Testis (tissue), 2 donors: ENCODE measurements at regions not wholly inside any gene's neighbourhood (a gene's known extent, or its start where the extent isn't known, plus 50 kb on each side); places are given as distances from the start of the nearest gene placed in this dataset.
"Not testable (repeated sequence)": the region's sequence is repeated elsewhere in the genome, so short reads cannot be mapped to it uniquely, and the experiment has no call there.

Source experiments
- DNase-seq: peaks from one replicate; pipeline ENCODE4 v3.0.0-alpha.2; 2019
- H3K27ac ChIP-seq, 2 donors: fragments of 200-600 bp; sonication (generic); one replicate each; pipeline ENCODE4 v1.5.1; 2019
- H3K27me3 ChIP-seq: fragments of 200-600 bp; sonication (generic); one replicate; pipeline ENCODE4 v1.5.1; 2019
- H3K36me3 ChIP-seq: fragments of 200-600 bp; sonication (generic); one replicate; pipeline ENCODE4 v1.5.1; 2017; ENCODE audit warnings: low read depth; ENCODE audit errors: missing control alignments
- H3K4me1 ChIP-seq: fragments of 200-600 bp; sonication (generic); one replicate; pipeline ENCODE4 v1.5.1; 2019
- H3K4me3 ChIP-seq, 2 donors: fragments of 200-600 bp; sonication (generic); one replicate each; pipeline ENCODE4 v1.5.1; 2017 to 2019
- H3K9me3 ChIP-seq: fragments of 200-600 bp; sonication (generic); one replicate; pipeline ENCODE4 v1.5.1; 2017
- CTCF ChIP-seq, 3 experiments: fragments of 450-650 bp in 2 of 3; fragments of 200-600 bp in 1 of 3; sonication (generic) in 1 of 3; IDR thresholded peaks; one replicate each; pipeline ENCODE4 v1.5.1; 2016 to 2019; ENCODE audit warnings: antibody characterized with exemption in 3 of 3, mild to moderate bottlenecking in 2 of 3, moderate library complexity in 1 of 3
- POLR2A ChIP-seq: fragments of 450-650 bp; IDR thresholded peaks from one replicate; pipeline ENCODE4 v1.6.1; 2017; ENCODE audit warnings: antibody characterized with exemption, mild to moderate bottlenecking, moderate library complexity
- WGBS, 2 donors: methylation state at CpG; one replicate each; pipeline ENCODE4 v1.1.5; 2018; 5-methylcytosine and 5-hydroxymethylcytosine counted together
- intact Hi-C: fragments of 100-400 bp; cut with DNase I; formaldehyde crosslinking; loops from one replicate; pipeline ENCODE4 v1.15.1; 2023; ENCODE audit warnings: low total_unique reads

- intact Hi-C loops: not testable (repeated sequence)
These were observed 56.2 kb upstream of the CCZ1B start for GRCh38 chr7:6882321-6882721.

GRCh38 chr7:6883756-6884155 is 57.7 kb upstream of the CCZ1B start:
- H3K27ac ChIP-seq, intact Hi-C loops, H3K27me3 ChIP-seq, H3K36me3 ChIP-seq, H3K4me1 ChIP-seq, H3K4me3 ChIP-seq, H3K9me3 ChIP-seq, DNase-seq: not testable (repeated sequence)
- WGBS, 2 donors: 79 to 97% methylated on average over 6 to 10 of the region's 10 CpGs

More at GRCh38 chr7:6882321-6882721, 56.2 kb upstream of the CCZ1B start:
- 61 to 69% methylated on average over 8 of the region's 8 CpGs for WGBS, 2 donors
- H3K27me3 ChIP-seq, H3K4me3 ChIP-seq, H3K4me1 ChIP-seq, H3K9me3 ChIP-seq, H3K36me3 ChIP-seq, DNase-seq, H3K27ac ChIP-seq: not testable (repeated sequence)

- TF ChIP-seq POLR2A (no peak), CTCF (IDR thresholded peaks at IDR 0.05) (no peak)
- Histone ChIP-seq H3K9me3 (no peaks in the 10 kb centered on the region), H3K4me1 (no peaks in the 10 kb centered on the region), H3K27ac (no peak overlapping the region), H3K27me3 (no peaks in the 10 kb centered on the region), H3K36me3 (no peaks in the 10 kb centered on the region), H3K4me3 (no peak overlapping the region)
- 81 to 85% methylated on average over 8 of the region's 8 CpGs for WGBS, 2 donors
- intact Hi-C loops: no loop called here
- no peak for DNase-seq
These were observed 60.1 kb upstream of the CCZ1B start for GRCh38 chr7:6886198-6886597.

- 49 to 64% methylated on average over 13 of the region's 13 CpGs for WGBS, 2 donors
- intact Hi-C loops, DNase-seq, H3K4me3 ChIP-seq, H3K36me3 ChIP-seq, H3K9me3 ChIP-seq, H3K4me1 ChIP-seq, H3K27me3 ChIP-seq, H3K27ac ChIP-seq: not testable (repeated sequence)
These were observed 62.4 kb upstream of the CCZ1B start for GRCh38 chr7:6888267-6889045.

- no peak overlapping the region for H3K27ac ChIP-seq
- intact Hi-C loops: no loop called here
- TF ChIP-seq POLR2A (no peak), CTCF (IDR thresholded peaks at IDR 0.05) (no peak)
- no peaks in the 10 kb centered on the region for H3K36me3 ChIP-seq
- H3K4me1 ChIP-seq: no peaks in the 10 kb centered on the region
- no peak for DNase-seq
- H3K27me3 ChIP-seq: no peaks in the 10 kb centered on the region
- no peak overlapping the region for H3K4me3 ChIP-seq
- WGBS, 2 donors: 77 to 80% methylated on average over 7 to 8 of the region's 8 CpGs
- no peaks in the 10 kb centered on the region for H3K9me3 ChIP-seq
These were observed 63.3 kb upstream of the CCZ1B start for GRCh38 chr7:6889252-6889812.

- intact Hi-C loops, H3K9me3 ChIP-seq, H3K4me3 ChIP-seq, H3K36me3 ChIP-seq, H3K4me1 ChIP-seq, DNase-seq, H3K27me3 ChIP-seq, H3K27ac ChIP-seq: not testable (repeated sequence)
- WGBS, 2 donors: 60 to 67% methylated on average over 4 of the region's 4 CpGs
These were observed 76.0 kb upstream of the CCZ1B start for GRCh38 chr7:6902097-6902518.

- DNase-seq, H3K27me3 ChIP-seq, H3K9me3 ChIP-seq, intact Hi-C loops, H3K4me1 ChIP-seq, H3K36me3 ChIP-seq, H3K27ac ChIP-seq, H3K4me3 ChIP-seq: not testable (repeated sequence)
- 49 to 50% methylated on average over 6 to 7 of the region's 7 CpGs for WGBS, 2 donors
These were observed 77.2 kb upstream of the CCZ1B start for GRCh38 chr7:6903289-6903688.

GRCh38 chr7:6903792-6904191 is 77.7 kb upstream of the CCZ1B start:
- H3K27me3 ChIP-seq, DNase-seq, H3K36me3 ChIP-seq, H3K4me1 ChIP-seq, H3K4me3 ChIP-seq, H3K9me3 ChIP-seq, intact Hi-C loops, H3K27ac ChIP-seq: not testable (repeated sequence)
- 57 to 80% methylated on average over 3 to 4 of the region's 4 CpGs for WGBS, 2 donors
